Activated CD8-positive, alpha-beta memory T cell treated with anti-CD3 and anti-CD28 coated beads, Interleukin-2, amount 50 U/mL, for 4 hours (primary cell): ENCODE measurements at regions not wholly inside any gene's neighbourhood (a gene's known extent, or its start where the extent isn't known, plus 50 kb on each side); places are given as distances from the start of the nearest gene placed in this dataset.
"Not testable (repeated sequence)": the region's sequence is repeated elsewhere in the genome, so short reads cannot be mapped to it uniquely, and the experiment has no call there.

ENCODE experiments used
- DNase-seq: peaks from one replicate; pipeline ENCODE4 v3.0.0-alpha.2; 2020

DNA sequence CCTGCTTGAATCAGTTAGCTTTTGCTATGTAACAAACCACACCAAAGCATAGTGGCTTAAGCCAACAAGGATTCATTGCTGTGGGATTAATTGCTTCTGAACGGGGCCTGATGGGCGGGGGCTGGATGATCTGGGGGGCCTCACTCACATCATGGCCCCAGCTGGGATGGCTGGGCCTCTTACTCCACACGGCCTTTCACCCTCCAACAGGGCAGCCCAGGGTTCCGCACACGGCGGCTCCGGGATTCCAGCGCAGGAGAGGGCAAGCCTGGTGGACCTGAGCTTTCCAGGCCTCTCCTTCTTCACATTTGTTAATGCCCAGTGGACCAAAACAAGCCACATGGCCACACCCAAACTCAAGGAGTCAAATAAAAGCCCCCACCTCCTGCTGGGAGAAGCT, 86.3 kb upstream of the PHLPP1 start:
- DNase-seq: no peak

DNA sequence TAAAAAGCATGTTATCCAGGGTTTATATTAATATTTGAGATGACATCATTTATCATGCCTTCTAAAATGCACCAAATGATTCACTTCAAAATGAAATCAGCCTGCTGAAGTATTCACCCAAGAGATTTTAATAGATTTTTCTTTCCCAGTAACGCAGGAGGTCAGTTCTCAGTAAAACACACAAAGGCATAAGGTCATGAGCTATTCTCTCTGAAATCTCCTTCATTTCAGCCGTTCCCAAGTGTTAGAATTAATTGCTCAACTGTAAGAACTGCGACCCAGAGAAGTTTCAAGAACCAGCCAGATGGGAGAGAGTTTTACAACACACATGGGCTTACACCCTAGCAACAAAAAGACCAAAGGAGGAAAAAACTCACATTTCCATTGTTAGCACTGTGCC, 84.2 kb upstream of the PHLPP1 start:
- DNase-seq: no peak

DNA sequence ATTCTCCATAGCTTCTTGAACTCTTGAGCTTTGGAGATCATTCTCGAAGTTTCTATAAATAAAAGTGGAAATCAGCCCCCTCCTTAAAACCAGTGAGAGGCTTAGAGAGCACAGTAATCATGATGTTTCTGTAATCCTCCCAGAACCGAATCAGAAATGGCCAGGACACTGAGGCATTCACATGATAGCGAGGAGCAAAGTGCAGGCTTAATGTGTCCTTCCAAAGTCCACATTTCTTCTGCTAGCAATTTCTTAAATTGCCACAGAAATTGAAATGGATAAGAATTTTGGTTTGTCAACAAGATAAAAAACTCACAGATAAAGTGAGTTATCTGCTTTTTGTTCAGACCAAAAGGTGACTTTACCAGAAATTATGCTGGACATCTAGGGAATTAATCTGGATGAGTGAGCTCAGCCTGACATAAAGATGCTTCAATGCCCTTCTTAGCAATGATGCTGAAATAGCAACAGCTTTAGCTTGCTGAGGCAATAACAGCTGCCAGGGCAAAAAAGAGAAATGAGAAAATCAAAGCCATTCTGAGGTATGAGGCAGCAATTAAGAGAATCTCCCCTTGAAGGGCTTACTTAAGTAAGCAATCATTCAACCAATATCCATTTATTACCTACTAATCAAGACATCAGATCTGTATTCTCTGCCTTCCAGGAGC, 82.4 kb upstream of the PHLPP1 start:
- DNase-seq: no peak

DNA sequence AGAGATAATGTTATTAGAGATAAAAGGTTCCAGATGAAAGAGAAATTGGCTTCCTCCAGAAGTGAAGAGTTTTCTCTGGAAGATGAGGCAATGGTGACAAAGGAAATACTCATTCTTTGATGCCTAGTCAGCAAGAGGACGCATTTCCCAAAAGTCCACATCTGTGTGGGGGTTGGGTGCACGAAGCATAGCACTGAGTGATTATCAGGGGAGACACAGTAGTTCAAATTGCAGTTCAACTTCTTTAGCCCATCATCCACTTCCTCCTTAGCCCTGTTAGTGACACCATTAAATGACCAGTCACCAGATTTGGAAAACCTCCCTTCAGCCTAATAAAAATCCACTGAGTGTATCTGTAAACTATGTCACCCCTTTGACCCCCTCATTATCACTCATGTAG, 80.9 kb upstream of the PHLPP1 start:
- DNase-seq: no peak

- no peak for DNase-seq
Measured at GRCh38 chr18:62634979-62635630, 80.2 kb upstream of the PHLPP1 start.

- DNase-seq: no peak
Measured at GRCh38 chr18:62637403-62637802, 77.9 kb upstream of the PHLPP1 start.

GRCh38 chr18:62637807-62638687, 77.3 kb upstream of the PHLPP1 start:
- peak; percentile 42 for DNase-seq

DNA sequence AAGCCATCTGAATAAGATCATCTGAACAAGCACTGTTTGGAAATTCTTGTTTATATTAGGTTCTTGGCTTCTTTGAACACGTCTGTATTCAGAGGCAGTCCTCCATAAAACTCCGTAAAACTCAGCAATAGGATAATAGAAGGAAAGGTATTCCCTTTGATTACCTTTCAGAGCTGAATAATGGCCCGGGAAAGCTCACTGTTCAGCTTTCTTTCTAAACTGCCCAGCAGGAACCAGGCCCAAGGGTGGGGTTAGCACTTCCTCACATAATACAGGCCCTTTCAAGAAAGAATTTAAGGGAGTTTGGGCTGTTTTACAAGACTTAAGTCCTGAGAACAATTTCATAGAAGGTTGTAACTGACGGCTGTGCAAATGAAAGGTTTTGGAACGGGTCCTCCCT, 72.2 kb upstream of the PHLPP1 start:
- DNase-seq: no peak

DNA sequence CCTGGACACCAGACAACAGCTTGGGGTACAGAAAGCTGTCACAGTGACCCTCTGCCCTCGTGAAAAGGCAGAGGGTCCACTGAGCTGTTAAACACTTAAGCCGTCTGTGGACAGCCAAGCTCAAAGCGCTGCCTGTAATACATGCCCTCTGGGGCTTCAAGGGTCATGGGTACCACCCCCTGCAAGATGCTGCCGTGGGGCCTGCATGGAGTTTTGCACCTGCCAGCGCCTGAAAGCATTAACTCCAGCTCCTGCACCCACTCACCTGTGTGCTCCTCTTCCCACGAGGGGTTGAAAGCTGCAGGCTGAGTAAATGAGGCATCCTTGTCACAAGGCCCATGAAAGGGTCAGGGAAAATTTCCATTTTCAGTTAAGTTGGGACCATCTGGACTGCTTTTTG, 70.6 kb upstream of the PHLPP1 start:
- no peak for DNase-seq

GRCh38 chr18:62647179-62647578, 68.2 kb upstream of the PHLPP1 start:
- no peak for DNase-seq

DNA sequence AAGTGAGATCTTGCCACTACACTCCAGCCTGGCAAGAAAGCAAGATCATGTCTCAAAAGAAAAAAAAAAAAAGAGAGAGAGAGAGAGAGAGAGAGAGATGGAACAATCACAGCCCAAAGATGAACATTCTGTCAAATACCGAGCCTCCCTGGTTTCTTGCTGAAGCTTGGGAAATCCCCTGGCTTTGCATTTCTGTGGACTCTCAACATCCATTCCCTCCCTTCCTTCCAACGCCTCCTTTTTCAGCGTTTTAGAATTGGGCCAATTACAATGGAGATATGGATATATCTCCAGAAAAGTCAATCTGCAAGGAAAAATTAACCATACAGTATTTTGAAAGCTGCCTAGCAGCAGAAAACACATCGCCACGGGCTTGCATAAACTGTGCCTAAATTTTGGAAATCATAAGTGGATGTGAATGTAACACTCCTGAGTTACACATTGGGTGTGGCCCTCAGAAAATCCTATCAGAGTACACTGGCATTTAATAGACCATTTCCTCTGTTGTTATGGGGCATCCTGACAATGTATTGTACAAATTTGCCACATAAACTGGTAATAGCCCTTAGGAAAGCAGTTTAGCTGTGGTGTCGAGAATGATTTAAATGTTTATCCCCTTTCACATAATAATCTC, 67.2 kb upstream of the PHLPP1 start:
- no peak for DNase-seq

DNA sequence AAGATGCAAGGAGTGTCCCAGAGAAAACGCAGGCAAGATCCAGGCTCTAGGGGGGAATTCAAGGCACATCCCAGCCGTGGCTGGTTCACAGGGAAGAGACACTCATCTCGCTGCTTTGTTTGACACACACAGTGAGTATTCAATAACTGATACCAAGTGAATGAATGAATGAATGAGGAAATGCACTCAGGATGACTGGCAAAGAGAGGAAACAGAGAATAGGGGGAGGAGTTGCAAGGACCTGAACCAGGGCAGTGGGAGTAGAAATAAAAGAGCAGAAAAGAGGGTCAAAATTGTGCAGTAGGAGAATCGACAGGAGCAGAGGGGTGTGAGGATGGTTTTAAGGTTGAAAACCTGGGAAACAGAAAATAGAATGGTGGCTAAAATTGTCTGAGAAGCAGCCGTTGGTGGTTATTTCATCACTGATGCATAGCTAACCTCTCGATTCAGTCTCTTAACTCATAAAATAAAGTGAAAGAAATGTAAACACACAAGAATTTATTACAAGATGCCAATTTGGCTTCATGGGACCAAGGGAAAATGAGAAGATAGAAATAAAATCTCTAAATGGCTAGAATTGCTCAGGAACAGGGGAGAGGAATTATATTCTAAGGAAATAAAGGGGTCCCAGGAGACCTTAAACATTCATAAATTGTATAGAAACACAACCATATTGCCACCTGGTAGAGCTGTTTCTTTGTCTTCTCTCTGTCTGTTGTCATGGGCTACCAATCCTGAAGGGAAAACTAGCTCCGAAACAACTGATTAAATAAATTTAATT, 63.9 kb upstream of the PHLPP1 start:
- DNase-seq: no peak

DNA sequence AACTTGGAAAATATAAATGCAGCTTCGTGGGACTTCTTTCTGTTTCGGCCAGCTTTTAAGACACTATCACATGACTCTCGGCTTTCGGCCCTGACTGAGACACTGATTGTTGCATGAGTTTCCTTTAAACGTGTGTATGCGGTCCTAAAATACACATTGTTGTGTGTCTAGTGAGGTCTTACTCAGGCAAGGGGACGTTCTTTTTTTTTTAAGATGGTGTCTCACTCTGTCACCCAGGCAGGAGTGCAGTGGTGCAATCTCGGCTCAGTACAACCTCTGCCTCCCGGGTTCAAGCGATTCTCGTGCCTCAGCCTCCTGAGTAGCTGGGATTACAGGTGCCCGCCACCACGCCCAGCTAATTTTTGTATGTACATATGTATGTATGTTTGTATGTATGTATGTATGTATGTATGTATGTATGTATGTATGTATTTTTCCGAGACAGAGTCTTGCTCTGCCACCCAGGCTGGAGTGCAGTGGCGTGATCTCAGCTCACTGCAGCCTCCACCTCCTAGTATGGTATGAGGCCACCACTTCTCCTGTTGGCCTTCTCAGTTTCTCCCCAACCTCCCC, 63.2 kb upstream of the PHLPP1 start:
- not testable (repeated sequence) for DNase-seq

DNA sequence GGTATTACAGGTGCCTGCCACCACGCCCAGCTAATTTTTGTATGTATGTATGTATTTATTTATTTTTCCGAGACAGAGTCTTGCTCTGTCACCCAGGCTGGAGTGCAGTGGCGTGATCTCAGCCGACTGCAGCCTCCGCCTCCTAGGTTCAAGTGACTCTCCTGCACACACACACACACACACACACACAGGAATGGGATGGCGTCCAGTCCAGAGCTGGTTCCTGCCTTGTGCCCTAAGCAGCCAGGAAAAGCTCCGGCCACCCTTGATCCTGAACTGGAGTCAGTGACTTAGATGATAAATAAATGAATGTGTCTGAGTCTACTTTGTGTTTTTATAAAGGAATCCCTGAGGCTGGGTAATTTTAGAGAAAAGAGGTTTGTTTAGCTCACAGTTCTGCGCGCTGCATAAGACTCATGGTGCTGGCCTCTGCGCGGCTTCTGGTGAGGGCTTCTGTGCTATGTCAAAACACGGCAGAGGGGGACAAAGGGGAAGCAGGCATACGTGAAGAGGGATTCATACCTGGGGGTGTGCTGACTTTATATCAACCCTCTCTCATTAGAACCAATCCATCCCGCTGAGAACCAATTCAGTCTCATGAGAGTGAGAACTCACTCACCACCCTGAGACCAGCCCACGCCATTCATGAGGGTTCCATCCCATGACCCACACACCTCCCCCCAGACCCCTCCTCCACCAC, 59.7 kb upstream of the PHLPP1 start:
- no peak for DNase-seq

DNA sequence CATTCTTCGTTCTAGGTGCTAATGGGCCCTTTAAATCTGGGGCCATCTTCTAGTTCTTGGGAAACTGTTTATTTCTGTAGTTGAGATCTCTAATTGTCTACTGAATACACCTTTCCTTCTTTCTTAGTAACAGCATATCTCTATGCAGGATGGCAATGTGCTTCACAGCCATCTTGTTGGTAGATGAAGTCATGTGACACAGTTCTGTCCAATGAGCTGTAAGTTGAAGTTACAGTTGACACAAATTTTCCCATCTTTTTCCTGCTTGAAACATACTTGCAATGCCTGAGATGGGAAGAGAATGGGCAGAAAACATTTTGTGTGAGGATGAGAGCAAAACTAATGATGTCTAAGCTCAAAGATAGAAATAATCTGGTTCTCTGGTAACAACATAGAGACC, 57.3 kb upstream of the PHLPP1 start:
- DNase-seq: no peak

DNA sequence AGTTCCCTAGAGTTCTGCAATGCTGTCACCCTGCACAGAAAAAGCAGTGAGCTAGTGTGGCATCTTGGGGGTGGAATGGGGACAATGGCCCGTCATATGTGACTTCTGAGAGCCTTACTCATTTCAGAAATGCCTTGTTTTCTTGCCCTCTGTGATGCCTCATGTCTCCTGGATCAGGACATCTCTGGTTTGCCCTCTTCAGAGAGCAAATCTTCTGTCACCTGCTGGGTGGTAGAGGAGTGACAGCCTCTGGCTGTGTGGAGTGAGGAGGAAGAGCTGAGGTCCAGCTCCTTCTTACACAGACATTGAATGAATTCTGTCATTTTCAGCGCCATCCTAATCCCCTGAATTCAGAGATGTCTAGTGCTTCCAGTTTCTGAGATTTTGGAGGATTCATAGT, 55.6 kb upstream of the PHLPP1 start:
- DNase-seq: no peak

DNA sequence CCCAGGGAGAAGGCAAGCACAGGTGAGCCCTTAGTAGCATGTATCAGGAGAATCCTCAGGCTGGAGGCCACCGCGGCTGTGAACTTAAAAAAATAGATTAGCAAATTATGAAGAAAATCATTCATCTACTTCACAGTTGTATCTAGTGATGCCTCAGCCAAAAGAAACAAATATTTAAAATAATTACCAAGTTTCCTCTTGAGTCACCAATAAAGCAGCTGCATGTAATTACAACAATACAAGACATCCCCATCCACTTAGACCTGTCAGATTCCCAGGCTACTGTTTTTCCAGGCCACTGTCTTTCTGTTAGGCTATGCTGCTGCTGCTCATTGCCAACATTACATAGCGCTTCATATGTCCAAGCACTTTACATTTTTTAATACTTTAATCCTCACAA, 54.6 kb upstream of the PHLPP1 start:
- DNase-seq: no peak

DNA sequence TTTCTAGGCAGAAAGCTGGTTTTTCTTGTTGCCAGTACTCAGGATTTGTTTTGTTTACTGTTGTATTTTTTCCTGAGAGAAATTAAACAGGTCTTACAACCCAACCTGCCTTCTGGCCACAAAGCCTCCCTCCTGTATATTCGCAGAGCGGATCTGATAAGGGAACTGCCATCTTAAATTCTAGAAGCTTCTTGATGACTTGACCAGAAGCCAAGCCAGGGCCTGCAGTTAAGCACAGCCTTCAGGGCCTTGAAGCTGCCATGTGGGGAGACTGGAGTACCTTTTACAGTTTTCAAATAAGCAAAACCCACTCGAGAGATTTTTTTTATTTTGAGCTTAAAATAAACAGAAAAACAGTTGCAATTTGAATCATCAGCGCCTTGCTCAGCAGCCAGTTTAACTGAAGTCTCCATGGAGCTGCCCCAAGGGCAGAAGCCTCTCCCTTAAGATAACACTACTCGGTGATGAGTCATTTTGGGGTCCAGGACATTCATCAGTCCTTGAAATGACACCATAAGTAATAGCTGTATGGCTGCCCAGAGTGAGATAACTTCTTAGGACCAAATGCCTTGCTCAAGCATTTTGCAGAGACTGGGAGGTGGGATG, 51.5 kb upstream of the PHLPP1 start:
- DNase-seq: no peak

- DNase-seq: no peak
Measured at GRCh38 chr18:62664414-62664813, 50.9 kb upstream of the PHLPP1 start.

DNA sequence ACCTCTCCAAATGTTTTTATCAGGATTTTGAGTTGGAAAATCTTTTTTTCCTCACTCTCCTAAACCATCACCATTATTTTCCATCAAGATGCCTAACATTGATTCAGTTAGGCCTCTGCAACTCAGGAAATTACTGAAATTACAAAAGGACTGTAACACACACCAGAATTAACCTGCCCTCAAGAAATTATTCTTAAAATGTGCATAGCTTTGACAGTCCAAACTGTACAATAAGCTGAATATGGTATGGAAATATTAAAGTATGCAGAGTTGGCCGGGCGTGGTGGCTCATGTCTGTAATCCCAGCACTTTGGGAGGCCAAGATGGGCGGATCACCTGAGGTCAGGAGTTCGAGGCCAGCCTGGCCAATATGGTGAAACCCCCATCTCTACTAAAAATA, 50.2 kb upstream of the PHLPP1 start:
- DNase-seq: no peak
